Stimulated activated CD8-positive, alpha-beta memory T cell treated with anti-CD3 and anti-CD28 coated beads, Interleukin-15, amount 100 ng/mL, for 24 hours (primary cell): ENCODE measurements at regions not wholly inside any gene's neighbourhood (a gene's known extent, or its start where the extent isn't known, plus 50 kb on each side); places are given as distances from the start of the nearest gene placed in this dataset.

Experiments
- DNase-seq: peaks from one replicate; pipeline ENCODE4 v3.0.0-alpha.2; 2020; ENCODE audit warnings: low read depth

GRCh38 chr14:65186951-65187350, 84.6 kb upstream of the MAX start:
- no peak for DNase-seq

DNA sequence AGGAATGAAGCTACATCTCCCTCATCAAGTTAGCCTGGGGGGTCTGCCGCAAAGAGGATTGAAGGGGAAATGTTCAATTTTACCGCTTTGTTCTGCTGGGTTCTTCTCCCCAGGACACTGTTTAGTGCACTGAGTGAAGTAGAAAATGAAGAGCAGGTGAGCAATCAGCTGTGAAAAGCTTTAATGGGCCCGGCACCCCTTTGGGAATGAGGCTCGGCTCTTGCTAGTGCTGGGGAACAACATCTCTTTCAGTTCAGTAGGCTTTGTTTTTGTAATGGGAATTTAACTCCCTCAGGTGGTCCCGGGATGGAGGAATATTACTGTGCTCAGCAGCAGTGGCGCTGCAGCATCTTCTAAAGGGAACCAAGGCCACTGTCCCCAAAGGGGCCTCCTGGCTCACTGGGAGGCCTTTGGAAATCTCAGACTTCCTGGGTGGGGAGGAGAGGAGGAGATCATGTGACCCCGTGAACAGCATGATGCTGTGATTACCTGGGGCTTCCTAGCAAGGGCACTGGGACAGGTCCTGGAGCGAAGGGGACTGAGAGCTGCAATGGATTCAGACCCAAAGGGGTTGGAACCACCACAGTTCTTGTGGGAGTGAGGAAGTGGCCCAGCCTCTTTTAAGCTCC, 85.2 kb upstream of the MAX start:
- DNase-seq: no peak

- DNase-seq: no peak
Measured at GRCh38 chr14:65190312-65190711, 88.0 kb upstream of the MAX start.

DNA sequence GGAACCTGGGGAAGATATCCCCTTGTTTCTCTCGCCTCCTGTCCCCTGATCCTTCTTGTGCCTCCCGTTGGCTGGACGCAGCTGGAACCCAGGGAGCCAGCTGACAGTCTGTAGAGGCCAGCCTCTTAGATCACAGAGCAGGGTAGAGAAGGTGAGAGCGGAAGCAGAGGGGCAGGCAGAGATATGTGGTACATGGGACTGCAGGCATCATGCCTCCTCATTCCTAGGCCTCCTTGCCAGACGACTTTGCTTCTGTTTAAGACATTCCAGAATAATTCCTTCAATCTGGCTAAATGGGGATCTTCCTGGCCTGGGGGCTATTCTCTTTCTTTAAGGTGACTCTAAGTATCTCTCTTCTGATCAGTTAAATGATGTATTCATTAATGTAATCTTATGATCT, 89.4 kb upstream of the MAX start:
- DNase-seq: no peak

- DNase-seq: no peak
Measured at GRCh38 chr14:65192686-65193085, 90.4 kb upstream of the MAX start.

DNA sequence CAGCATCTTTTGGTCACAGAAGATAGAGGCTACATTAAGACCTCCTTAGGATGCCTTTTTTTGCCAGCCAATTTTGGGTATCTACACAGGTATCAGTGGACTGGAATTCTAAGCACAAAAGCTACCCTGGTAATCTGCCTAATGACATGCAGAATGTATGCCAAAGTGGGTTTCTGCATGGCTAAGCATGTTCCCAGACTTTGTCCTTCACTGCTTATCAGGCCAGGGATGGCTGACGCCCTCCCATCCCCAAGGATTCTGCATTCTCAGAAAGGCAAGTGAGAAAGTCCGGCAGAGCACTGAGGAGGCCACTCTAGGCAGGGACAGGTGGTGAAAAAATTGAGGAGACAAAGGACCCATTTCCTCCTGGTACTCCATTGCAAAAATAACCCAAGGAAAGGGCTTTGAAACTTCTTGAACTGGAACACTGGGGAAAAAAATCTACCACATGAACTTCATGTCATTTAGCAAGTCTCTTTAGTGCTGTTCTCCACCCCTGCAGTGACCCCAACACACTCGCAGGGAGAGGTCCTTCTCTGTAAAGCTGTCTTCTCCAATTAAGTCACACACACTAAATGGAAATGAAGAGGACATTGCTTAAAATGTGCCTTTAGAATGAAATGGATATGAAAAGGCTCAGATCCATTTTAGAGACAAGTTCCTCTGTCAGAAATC, 91.7 kb upstream of the MAX start:
- DNase-seq: no peak

DNA sequence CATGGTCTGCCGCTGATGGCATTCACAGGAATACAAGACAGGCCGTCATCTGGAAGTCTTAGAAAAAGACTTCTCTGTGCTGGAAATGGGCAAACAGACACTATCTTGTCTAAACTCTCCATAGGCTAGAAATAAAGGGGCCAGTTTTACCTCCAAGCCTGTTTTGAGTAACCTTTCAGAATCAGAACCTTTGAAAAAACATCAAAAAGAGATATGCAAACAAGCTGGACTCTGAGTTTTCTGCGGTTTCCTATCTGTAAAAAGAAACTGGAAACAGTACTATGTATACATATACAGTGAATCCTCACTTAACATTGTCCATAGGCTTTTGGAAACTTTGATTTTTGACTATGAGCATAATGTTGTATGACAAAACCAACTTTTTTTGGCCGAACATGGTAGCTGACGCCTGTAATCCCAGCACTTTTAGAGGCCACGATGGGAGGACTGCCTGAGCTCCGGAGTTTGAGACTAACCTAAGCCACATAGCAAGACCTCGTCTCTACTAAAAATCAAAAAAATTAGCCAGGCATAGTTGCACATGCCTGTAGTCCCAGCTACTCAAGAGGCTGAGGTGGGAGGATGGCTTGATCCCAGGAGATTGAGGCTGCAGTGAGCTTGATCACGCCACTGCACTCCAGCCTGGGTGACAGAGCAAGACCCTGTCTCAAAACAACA, 92.9 kb upstream of the MAX start:
- DNase-seq: no peak

- no peak for DNase-seq
Measured at GRCh38 chr14:65198346-65198745, 96.0 kb upstream of the MAX start.

- no peak for DNase-seq
Measured at GRCh38 chr14:65200454-65200853, 98.1 kb upstream of the MAX start.

DNA sequence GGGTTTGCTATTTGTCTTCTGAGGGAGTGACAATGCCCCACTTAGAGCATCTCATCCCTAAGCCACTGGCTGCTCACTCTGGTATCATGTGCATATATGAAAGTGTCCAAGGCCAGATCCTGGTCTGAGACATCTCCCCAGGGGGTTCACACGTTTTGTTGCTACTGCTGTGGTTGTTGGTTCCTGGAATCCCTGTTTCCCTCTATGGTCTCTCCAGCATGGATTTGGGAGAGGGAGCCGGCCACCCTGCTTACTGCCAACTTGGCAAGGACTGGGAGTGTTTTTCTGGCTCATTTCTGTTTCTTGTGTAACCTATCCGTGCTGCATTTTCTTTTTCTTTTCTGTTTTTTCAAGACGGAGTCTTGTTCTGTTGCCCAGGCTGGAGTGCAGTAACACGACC, 101.3 kb upstream of the MAX start:
- no peak for DNase-seq

GRCh38 chr14:65204056-65204455, 101.7 kb upstream of the MAX start:
- no peak for DNase-seq

- DNase-seq: no peak
Measured at GRCh38 chr14:65206078-65206447, 103.7 kb upstream of the MAX start.

DNA sequence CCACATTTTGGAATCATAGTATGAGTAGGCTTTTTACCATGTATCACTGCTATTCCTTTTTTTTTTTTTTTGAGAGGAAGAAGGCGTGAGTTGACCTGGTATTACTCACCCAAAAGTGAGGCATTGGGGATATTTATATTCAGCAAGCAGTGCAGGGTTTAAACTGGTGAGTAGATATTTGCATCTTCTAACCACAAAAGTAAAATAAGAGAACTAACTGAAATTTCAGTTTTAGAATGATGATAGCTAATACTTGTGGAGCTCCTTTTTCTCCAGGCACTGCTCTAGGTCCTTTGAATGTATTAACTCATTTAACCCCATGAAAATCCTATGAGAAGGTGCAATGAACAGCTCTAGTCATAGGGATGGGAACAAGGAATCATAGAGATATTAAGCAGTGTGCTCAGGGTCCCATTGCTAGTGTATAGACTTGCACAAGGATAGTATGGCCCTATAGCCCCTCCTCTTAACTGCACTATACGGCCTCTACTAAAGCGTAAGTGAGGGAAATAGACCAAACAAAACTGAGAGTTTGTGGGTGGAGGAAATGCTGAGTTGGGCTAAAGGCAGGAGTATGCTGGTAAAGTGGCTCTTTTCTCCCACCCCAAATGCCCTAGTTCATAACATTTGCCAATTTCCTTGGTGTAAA, 104.3 kb upstream of the MAX start:
- DNase-seq: no peak

DNA sequence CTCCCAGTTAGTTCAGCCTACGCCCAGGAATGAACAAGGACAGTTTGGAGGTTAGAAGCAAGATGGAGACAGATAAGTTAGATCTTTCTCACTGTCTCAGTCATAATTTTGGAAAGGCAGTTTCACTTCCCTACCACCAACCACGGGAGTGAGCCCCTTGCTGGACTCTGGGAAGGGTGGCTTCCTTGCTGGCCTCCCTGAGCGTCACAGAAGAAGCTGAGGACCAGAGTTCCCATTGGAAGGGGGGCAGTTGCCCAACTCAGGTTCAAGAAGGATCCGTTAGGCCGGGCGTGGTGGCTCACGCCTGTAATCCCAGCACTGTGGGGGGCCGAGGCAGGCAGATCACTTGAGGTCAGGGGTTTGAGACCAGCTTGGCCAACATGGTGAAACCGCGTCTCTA, 106.2 kb upstream of the MAX start:
- no peak for DNase-seq

DNA sequence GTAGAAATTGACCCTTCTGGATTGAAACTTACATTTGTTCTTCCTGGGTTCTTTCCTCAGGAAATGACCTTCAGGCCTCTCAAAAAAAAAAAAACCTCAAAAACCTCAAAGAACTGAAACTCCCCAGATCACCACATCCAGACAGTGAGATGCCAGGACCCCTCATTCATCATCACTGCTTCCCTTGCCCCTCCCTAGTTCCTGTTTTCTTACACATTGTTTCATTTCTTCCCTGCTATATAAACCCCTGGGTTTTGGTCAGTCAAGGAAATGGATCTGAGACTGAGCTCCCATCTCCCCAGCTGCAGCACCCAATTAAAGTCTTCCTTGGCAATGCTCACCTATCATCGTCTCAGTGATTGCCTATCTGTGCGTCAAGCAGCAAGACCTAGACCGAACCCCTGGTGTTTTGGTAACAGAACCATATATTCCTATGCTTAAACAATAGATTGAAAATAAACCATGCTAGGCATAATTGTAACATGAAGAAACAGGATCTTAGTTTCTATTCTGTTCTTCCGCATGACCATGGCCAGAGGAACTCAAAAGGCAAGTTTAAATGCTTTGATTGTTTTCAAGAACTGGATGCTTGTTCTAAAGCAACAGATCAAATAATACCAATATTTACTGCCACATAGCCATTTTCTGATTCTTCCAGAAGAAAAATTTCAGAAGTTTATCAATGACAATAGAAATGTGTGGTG, 108.0 kb upstream of the MAX start:
- DNase-seq: no peak

- no peak for DNase-seq
Measured at GRCh38 chr14:65210822-65211182, 108.5 kb upstream of the MAX start.

DNA sequence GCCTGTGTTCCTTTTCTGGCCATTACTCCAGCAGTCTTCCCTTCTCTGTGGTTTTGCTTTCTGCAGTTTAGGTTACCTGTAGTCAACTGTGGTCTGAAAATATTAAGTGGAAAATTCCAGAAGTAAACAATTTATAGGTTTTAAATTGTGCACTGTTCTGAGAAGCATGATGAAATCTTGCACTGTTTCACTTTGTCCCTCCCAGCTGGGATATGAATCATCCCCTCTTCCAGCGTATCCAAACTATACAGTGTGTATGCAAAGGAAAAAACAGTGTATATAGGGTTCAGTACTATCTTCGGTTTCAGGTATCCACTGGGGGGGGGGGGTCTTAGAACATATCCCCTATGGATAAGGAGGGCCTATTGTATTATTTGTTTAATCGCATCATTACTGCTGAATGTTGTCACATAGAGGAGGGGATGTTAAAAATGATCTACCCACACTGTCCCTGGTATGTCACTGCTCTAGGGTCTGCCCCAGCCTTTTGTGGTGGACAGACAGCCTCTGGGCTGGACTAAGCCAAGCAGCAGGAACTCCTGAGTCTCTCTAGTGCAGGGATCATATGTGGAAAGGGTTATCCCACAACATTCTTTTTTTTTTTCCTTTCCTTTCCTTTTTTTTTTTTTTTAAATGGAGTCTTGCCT, 109.1 kb upstream of the MAX start:
- no peak for DNase-seq

DNA sequence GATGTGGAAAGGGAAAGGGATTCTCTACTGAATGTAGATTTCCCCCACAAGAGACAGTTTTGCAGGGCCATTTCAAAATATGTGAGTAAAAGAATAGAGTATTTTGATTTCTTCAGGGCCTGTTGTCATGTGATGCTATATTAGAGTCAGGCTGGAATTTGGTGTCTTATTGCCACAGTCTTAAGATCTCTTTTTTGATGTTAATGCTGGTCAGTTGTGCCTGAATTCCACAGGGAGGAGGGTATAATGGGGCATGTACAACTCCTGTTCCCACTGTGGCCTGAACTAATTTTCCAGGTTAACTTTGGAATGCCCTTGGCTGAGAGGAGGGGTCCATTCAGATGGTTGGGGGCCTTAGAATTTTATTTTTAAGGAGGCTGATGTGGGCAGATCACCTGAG, 111.0 kb upstream of the MAX start:
- DNase-seq: no peak

- no peak for DNase-seq
Measured at GRCh38 chr14:65214741-65215140, 112.4 kb upstream of the MAX start.

- DNase-seq: no peak
Measured at GRCh38 chr14:65219353-65219752, 117.0 kb upstream of the MAX start.

- no peak for DNase-seq
Measured at GRCh38 chr14:65222440-65222858, 120.1 kb upstream of the MAX start.

GRCh38 chr14:65223636-65224035, 121.3 kb upstream of the MAX start:
- no peak for DNase-seq
